LNCaP clone FGC (cell line): ENCODE measurements at regions not wholly inside any gene's neighbourhood (a gene's known extent, or its start where the extent isn't known, plus 50 kb on each side); places are given as distances from the start of the nearest gene placed in this dataset.
A peak's percentile ranks its signal among the peaks of the same experiment; 100 is the strongest.

Experiments
- DNase-seq: peaks from one replicate; pipeline ENCODE4 v3.0.0-alpha.2; 2011; ENCODE audit warnings: low read depth
- H3K4me3 ChIP-seq: 2 replicates; pipeline ENCODE4 v1.5.1; 2011; ENCODE audit warnings: mild to moderate bottlenecking, low read depth, low read length, control low read depth
- CTCF ChIP-seq: IDR thresholded peaks from 2 replicates; pipeline ENCODE4 v1.5.1; 2012; ENCODE audit warnings: mild to moderate bottlenecking; ENCODE audit not compliant: control insufficient read depth, insufficient read depth; ENCODE audit errors: extremely low read depth

DNA sequence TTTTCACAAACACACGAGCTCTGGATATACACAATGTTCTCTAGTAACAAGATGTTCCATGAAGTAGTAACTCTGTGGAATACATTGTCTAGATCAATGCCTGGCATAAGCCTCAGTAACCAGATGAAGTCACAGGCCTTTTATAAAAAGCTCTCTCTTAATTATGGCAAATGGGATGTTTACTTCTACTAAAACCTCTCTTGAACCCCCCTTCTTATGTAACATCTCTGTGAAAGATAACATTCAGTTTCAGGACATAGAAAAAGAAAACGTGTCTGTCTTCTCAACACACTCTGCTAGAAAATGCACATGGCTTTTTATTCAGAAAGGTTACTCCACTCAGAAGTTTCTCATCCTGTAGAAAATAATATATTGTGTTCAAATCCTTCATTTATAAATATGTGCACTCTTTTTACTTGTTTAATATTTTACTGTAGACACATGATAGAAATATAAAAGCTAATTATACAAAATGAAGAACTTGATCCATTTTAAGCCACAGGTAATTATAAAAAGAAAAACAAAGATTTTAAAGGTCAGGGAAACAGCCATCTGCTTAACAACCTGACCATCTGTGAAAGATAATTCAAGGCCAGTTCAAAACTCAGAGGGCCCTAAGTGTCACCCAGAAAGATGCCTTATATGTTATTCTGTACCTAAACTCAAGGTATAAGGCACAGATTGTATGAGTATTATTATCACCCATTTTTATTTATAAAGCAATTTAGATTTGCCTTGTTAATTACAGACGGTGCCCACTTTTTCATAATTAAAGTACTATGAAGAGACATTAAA is 812.0 kb downstream of the CDH18 start:
- no peak for TF ChIP-seq CTCF
- no peak overlapping the region for H3K4me3 ChIP-seq
- no peak for DNase-seq

DNA sequence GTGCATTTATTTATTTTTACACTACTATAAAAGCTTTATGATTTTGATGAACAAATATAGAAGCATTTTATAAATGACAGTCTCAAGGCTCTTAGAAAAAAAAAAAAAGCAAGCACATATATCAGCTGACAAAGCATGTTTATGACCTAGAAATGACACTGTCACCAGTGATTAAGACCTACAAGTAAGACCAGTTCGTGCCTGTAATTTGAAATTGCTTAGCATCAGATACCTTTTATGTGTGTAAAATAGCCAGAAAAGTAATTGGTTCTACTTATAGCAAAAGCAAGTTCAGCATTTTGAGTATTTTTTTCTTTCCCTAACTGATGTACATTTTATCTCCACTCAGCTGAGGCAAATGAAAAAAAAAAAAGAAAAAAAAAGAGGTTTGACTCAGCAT is 808.4 kb downstream of the CDH18 start:
- no peak overlapping the region for H3K4me3 ChIP-seq
- no peak for TF ChIP-seq CTCF
- DNase-seq: peak; percentile 26

DNA sequence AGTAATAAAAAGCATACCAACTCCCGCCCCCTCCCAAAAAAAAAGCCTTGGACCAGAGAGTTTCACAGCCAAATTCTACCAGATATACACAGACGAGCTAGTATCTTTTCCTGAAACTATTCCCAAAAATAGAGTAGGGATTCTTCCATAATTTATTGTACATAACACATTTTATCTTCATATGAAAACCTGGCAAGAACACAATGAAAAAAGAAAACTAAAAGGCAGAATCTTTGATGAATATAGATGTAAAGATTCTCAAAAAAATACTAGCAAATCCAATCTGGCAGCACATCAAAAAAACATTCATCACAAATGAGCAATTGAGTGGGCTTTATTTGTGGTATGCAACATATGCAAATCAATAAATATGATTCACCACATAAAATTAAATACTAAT is 798.8 kb downstream of the CDH18 start:
- H3K4me3 ChIP-seq: no peak overlapping the region
- DNase-seq: no peak
- TF ChIP-seq CTCF: no peak

- H3K4me3 ChIP-seq: no peak overlapping the region
- no peak for TF ChIP-seq CTCF
- DNase-seq: no peak
These were observed 794.4 kb downstream of the CDH18 start for GRCh38 chr5:19193631-19194030.

GRCh38 chr5:19196631-19197030 is 791.4 kb downstream of the CDH18 start:
- DNase-seq: no peak
- TF ChIP-seq CTCF: no peak
- no peak overlapping the region for H3K4me3 ChIP-seq

DNA sequence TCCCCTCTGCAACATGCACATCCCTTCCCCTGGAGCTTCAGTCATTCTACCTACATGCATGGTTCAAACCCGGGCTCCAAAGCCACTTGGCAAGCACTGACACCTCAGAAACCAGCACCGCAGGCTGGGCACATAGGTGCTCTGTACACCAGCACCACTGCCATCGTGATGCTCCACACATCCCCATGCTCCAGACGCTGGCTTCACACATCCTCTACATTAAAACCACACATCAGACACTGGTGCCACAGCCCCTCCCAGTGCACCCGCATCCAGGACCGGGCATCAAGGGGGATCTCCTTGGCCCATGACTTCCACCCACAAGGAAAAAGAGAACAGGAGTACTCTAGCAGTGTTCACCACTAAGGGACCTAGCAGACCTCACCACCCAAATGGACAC is 787.7 kb downstream of the CDH18 start:
- no peak for DNase-seq
- no peak for TF ChIP-seq CTCF
- H3K4me3 ChIP-seq: no peak overlapping the region

- DNase-seq: no peak
- no peak for TF ChIP-seq CTCF
- H3K4me3 ChIP-seq: no peak overlapping the region
These were observed 779.6 kb downstream of the CDH18 start for GRCh38 chr5:19208397-19208796.
